Coronary artery (tissue), 2 donors: ENCODE measurements at regions not wholly inside any gene's neighbourhood (a gene's known extent, or its start where the extent isn't known, plus 50 kb on each side); places are given as distances from the start of the nearest gene placed in this dataset.

Experiments used
- DNase-seq: peaks from one replicate; pipeline ENCODE4 v3.0.0-alpha.2; 2017; ENCODE audit warnings: low spot score
- H3K27ac ChIP-seq, 2 donors: fragments of 200-600 bp; sonication (generic); one replicate each; pipeline ENCODE4 v1.5.1; 2016 to 2019
- H3K4me3 ChIP-seq: fragments of 200-600 bp; sonication (generic); 2 replicates; pipeline ENCODE4 v1.5.1; 2016; ENCODE audit warnings: mild to moderate bottlenecking, moderate library complexity
- CTCF ChIP-seq: fragments of 200-600 bp; sonication (generic); IDR thresholded peaks from one replicate; pipeline ENCODE4 v1.5.1; 2019; ENCODE audit warnings: antibody characterized with exemption

- H3K4me3 ChIP-seq, result no peak overlapping the region
- no peak overlapping the region for H3K27ac ChIP-seq
- no peak for DNase-seq
- no peak for TF ChIP-seq CTCF
Observed at GRCh38 chr3:45329761-45330305, 58.5 kb upstream of the LARS2 start.

GRCh38 chr3:45330510-45331295 is 57.7 kb upstream of the LARS2 start:
- DNase-seq, result no peak
- TF ChIP-seq CTCF, result no peak
- H3K4me3 ChIP-seq, result no peak overlapping the region
- no peak overlapping the region for H3K27ac ChIP-seq

- no peak for DNase-seq
- no peak overlapping the region for H3K4me3 ChIP-seq
- H3K27ac ChIP-seq, result no peak overlapping the region
- no peak for TF ChIP-seq CTCF
Observed at GRCh38 chr3:45332493-45332892, 55.9 kb upstream of the LARS2 start.

GRCh38 chr3:45332901-45333407 is 55.4 kb upstream of the LARS2 start:
- H3K4me3 ChIP-seq, result no peak overlapping the region
- H3K27ac ChIP-seq, result no peak overlapping the region
- DNase-seq, result no peak
- no peak for TF ChIP-seq CTCF

- TF ChIP-seq CTCF, result no peak
Observed at GRCh38 chr3:45333549-45333948, 54.8 kb upstream of the LARS2 start.

GRCh38 chr3:45337839-45338470 is 50.4 kb upstream of the LARS2 start:
- DNase-seq, result no peak
- Histone ChIP-seq H3K27ac (no peak overlapping the region), H3K4me3 (no peak overlapping the region)
- no peak for TF ChIP-seq CTCF

More at GRCh38 chr3:45333549-45333948, 54.8 kb upstream of the LARS2 start:
- Histone ChIP-seq H3K27ac (no peak overlapping the region), H3K4me3 (no peak overlapping the region)
- no peak for DNase-seq
